Fibroblast of the aortic adventitia (primary cell): ENCODE measurements at regions not wholly inside any gene's neighbourhood (a gene's known extent, or its start where the extent isn't known, plus 50 kb on each side); places are given as distances from the start of the nearest gene placed in this dataset.
A peak's percentile ranks its signal among the peaks of the same experiment; 100 is the strongest.
"Not testable (repeated sequence)": the region's sequence is repeated elsewhere in the genome, so short reads cannot be mapped to it uniquely, and the experiment has no call there.

Experiments
- DNase-seq: peaks from one replicate; pipeline ENCODE4 v3.0.0-alpha.2; 2010; ENCODE audit warnings: low read depth
- H3K4me3 ChIP-seq: 2 replicates; pipeline ENCODE4 v1.5.1; 2011; ENCODE audit warnings: low read depth, mild to moderate bottlenecking, control low read depth, low read length, moderate library complexity
- CTCF ChIP-seq: IDR thresholded peaks from 2 replicates; pipeline ENCODE4 v1.5.1; 2011; ENCODE audit warnings: mild to moderate bottlenecking, low read length, control low read depth, inconsistent platforms; ENCODE audit not compliant: insufficient read depth

GRCh38 chr3:168801794-168802193, 706.1 kb upstream of the GOLIM4 start:
- no peak for TF ChIP-seq CTCF
- peak; percentile 62 for DNase-seq
- no peak overlapping the region for H3K4me3 ChIP-seq

- H3K4me3 ChIP-seq = no peak overlapping the region
- no peak for TF ChIP-seq CTCF
- DNase-seq = no peak
Measured at GRCh38 chr3:168796339-168796738, 700.6 kb upstream of the GOLIM4 start.

- no peak for DNase-seq
- no peak overlapping the region for H3K4me3 ChIP-seq
- no peak for TF ChIP-seq CTCF
Measured at GRCh38 chr3:168794427-168794826, 698.7 kb upstream of the GOLIM4 start.

- no peak overlapping the region for H3K4me3 ChIP-seq
- TF ChIP-seq CTCF = no peak
- DNase-seq = no peak
Measured at GRCh38 chr3:168782193-168782592, 686.5 kb upstream of the GOLIM4 start.

GRCh38 chr3:168779970-168780645, 684.4 kb upstream of the GOLIM4 start:
- H3K4me3 ChIP-seq, DNase-seq: not testable (repeated sequence)

GRCh38 chr3:168753724-168754123, 658.0 kb upstream of the GOLIM4 start:
- DNase-seq = no peak
- H3K4me3 ChIP-seq = no peak overlapping the region
- no peak for TF ChIP-seq CTCF

GRCh38 chr3:168752339-168752738, 656.6 kb upstream of the GOLIM4 start:
- no peak for TF ChIP-seq CTCF
- no peak overlapping the region for H3K4me3 ChIP-seq
- no peak for DNase-seq
